Mesendoderm (in vitro differentiated cells): ENCODE measurements at regions not wholly inside any gene's neighbourhood (a gene's known extent, or its start where the extent isn't known, plus 50 kb on each side); places are given as distances from the start of the nearest gene placed in this dataset.

Source experiments
- DNase-seq: peaks from one replicate; pipeline ENCODE4 v3.0.0; 2013
- H2AK5ac ChIP-seq: 2 replicates; pipeline ENCODE4 v1.6.1; 2013; ENCODE audit warnings: low read length, inconsistent platforms
- H2BK120ac ChIP-seq: 2 replicates; pipeline ENCODE4 v1.6.1; 2013; ENCODE audit warnings: low read depth, mild to moderate bottlenecking, low read length, moderate library complexity, mixed read lengths
- H2BK15ac ChIP-seq: replicated peaks from 2 replicates; pipeline ENCODE4 v1.6.1; 2013; ENCODE audit warnings: low read depth, mild to moderate bottlenecking, moderate library complexity
- H2BK5ac ChIP-seq: 2 replicates; pipeline ENCODE4 v1.6.1; 2013; ENCODE audit warnings: low read length, inconsistent platforms
- H3K18ac ChIP-seq: 2 replicates; pipeline ENCODE4 v1.6.1; 2013; ENCODE audit warnings: mild to moderate bottlenecking, low read length, mixed read lengths
- H3K23ac ChIP-seq: one replicate; pipeline ENCODE4 v1.6.1; 2013; ENCODE audit warnings: low read length
- H3K27ac ChIP-seq: 2 replicates; pipeline ENCODE4 v1.5.1; 2013; ENCODE audit warnings: low read depth, mild to moderate bottlenecking, inconsistent platforms, low read length, moderate library complexity
- H3K27me3 ChIP-seq: 2 replicates; pipeline ENCODE4 v1.6.1; 2013; ENCODE audit warnings: low read length, control low read depth, mild to moderate bottlenecking, inconsistent platforms; ENCODE audit not compliant: insufficient read depth, poor library complexity
- H3K36me3 ChIP-seq: 2 replicates; pipeline ENCODE4 v1.6.1; 2013; ENCODE audit warnings: low read length, inconsistent platforms; ENCODE audit not compliant: control insufficient read depth, insufficient read depth
- H3K4ac ChIP-seq: one replicate; pipeline ENCODE4 v1.6.1; 2013; ENCODE audit warnings: low read depth, mild to moderate bottlenecking, low read length, moderate library complexity
- H3K4me1 ChIP-seq: 2 replicates; pipeline ENCODE4 v1.6.1; 2013; ENCODE audit warnings: low read depth, low read length, inconsistent platforms; ENCODE audit not compliant: control insufficient read depth
- H3K4me2 ChIP-seq: 2 replicates; pipeline ENCODE4 v1.6.1; 2013; ENCODE audit warnings: low read length
- H3K4me3 ChIP-seq: 2 replicates; pipeline ENCODE4 v1.5.1; 2013; ENCODE audit warnings: mild to moderate bottlenecking, low read length
- H3K56ac ChIP-seq: one replicate; pipeline ENCODE4 v1.6.1; 2013; ENCODE audit warnings: low read length
- H3K79me1 ChIP-seq: 2 replicates; pipeline ENCODE4 v1.6.1; 2013; ENCODE audit warnings: low read length, inconsistent platforms
- H3K79me2 ChIP-seq: 2 replicates; pipeline ENCODE4 v1.6.1; 2013; ENCODE audit warnings: mild to moderate bottlenecking, low read length; ENCODE audit not compliant: control insufficient read depth, insufficient read depth
- H3K9ac ChIP-seq: 2 replicates; pipeline ENCODE4 v1.6.1; 2013; ENCODE audit warnings: low read length, inconsistent platforms
- H4K5ac ChIP-seq: one replicate; pipeline ENCODE4 v1.6.1; 2013; ENCODE audit warnings: low read length
- H4K8ac ChIP-seq: one replicate; pipeline ENCODE4 v1.6.1; 2013; ENCODE audit warnings: low read depth, mild to moderate bottlenecking, control low read depth, low read length, moderate library complexity
- WGBS: extraction: QIAGEN DNeasy Blood & Tissue Kit; methylation state at CpG from one replicate; pipeline ENCODE4 v1.1.7; 2013; ENCODE audit warnings: low lambda C conversion rate, missing lambda C conversion rate; ENCODE audit not compliant: insufficient coverage; ENCODE audit errors: extremely low coverage; 5-methylcytosine and 5-hydroxymethylcytosine counted together

- no peak overlapping the region for H3K4me2 ChIP-seq
- no peak overlapping the region for H2BK120ac ChIP-seq
- H3K79me2 ChIP-seq, result no peaks in the 10 kb centered on the region
- WGBS, result no CpG with 5 or more reads among the region's 2 CpGs
- H2BK5ac ChIP-seq, result no peak overlapping the region
- no peak overlapping the region for H2BK15ac ChIP-seq
- no peaks in the 10 kb centered on the region for H3K36me3 ChIP-seq
- peak; percentile 11 for DNase-seq
- no peak overlapping the region for H2AK5ac ChIP-seq
- H3K18ac ChIP-seq, result peak overlapping the region; percentile 14
- H4K5ac ChIP-seq, result peak overlapping the region; percentile 90
- H3K56ac ChIP-seq, result no peak overlapping the region
- no peak overlapping the region for H4K8ac ChIP-seq
- H3K9ac ChIP-seq, result no peak overlapping the region
- H3K4me1 ChIP-seq, result peaks cover 6% of the 10 kb centered on the region
- H3K27me3 ChIP-seq, result no peaks in the 10 kb centered on the region
- no peak overlapping the region for H3K4ac ChIP-seq
- no peak overlapping the region for H3K23ac ChIP-seq
- no peaks in the 10 kb centered on the region for H3K79me1 ChIP-seq
- H3K4me3 ChIP-seq, result no peak overlapping the region
- no peak overlapping the region for H3K27ac ChIP-seq
Measured at GRCh38 chr6:121522265-121522664, 86.8 kb downstream of the GJA1 start.

- H2BK120ac ChIP-seq, result no peak overlapping the region
Measured at GRCh38 chr6:121522771-121523386, 87.4 kb downstream of the GJA1 start.

GRCh38 chr6:121523628-121524027, 88.2 kb downstream of the GJA1 start:
- no peaks in the 10 kb centered on the region for H3K79me1 ChIP-seq
- H2BK120ac ChIP-seq, result no peak overlapping the region
- no peaks in the 10 kb centered on the region for H3K27me3 ChIP-seq
- no peaks in the 10 kb centered on the region for H3K79me2 ChIP-seq
- H4K8ac ChIP-seq, result no peak overlapping the region
- peak overlapping the region; percentile 42 for H2BK15ac ChIP-seq
- peak overlapping the region; percentile 48 for H3K23ac ChIP-seq
- peak overlapping the region; percentile 65 for H3K56ac ChIP-seq
- H3K9ac ChIP-seq, result no peak overlapping the region
- H2AK5ac ChIP-seq, result no peak overlapping the region
- no peak overlapping the region for H3K4me2 ChIP-seq
- H3K18ac ChIP-seq, result no peak overlapping the region
- H3K4me1 ChIP-seq, result peaks cover 6% of the 10 kb centered on the region
- no peak overlapping the region for H4K5ac ChIP-seq
- WGBS, result no CpG with 5 or more reads among the region's 7 CpGs
- no peak overlapping the region for H3K27ac ChIP-seq
- no peaks in the 10 kb centered on the region for H3K36me3 ChIP-seq
- no peak overlapping the region for H3K4me3 ChIP-seq
- no peak overlapping the region for H3K4ac ChIP-seq
- no peak overlapping the region for H2BK5ac ChIP-seq
- DNase-seq, result peak; percentile 7

More at GRCh38 chr6:121522771-121523386, 87.4 kb downstream of the GJA1 start:
- H3K4me2 ChIP-seq, result no peak overlapping the region
- no peak overlapping the region for H3K56ac ChIP-seq
- H3K4me1 ChIP-seq, result peaks cover 6% of the 10 kb centered on the region
- no peak overlapping the region for H3K23ac ChIP-seq
- peak overlapping the region; percentile 20 for H3K4ac ChIP-seq
- no peaks in the 10 kb centered on the region for H3K36me3 ChIP-seq
- DNase-seq, result no peak
- no peaks in the 10 kb centered on the region for H3K79me1 ChIP-seq
- H3K79me2 ChIP-seq, result no peaks in the 10 kb centered on the region
- no peak overlapping the region for H2AK5ac ChIP-seq
- no peak overlapping the region for H2BK15ac ChIP-seq
- no peak overlapping the region for H2BK5ac ChIP-seq
- no peak overlapping the region for H3K4me3 ChIP-seq
- H4K8ac ChIP-seq, result no peak overlapping the region
- no peak overlapping the region for H3K18ac ChIP-seq
- no peak overlapping the region for H4K5ac ChIP-seq
- H3K9ac ChIP-seq, result no peak overlapping the region
- H3K27ac ChIP-seq, result no peak overlapping the region
- H3K27me3 ChIP-seq, result no peaks in the 10 kb centered on the region
- WGBS, result no CpG with 5 or more reads among the region's 3 CpGs

- Histone ChIP-seq H2BK15ac (no peak overlapping the region), H3K79me1 (no peaks in the 10 kb centered on the region), H3K4me2 (no peak overlapping the region), H2AK5ac (no peak overlapping the region), H3K9ac (no peak overlapping the region), H3K27me3 (no peaks in the 10 kb centered on the region), H3K18ac (no peak overlapping the region), H3K36me3 (no peaks in the 10 kb centered on the region), H4K8ac (no peak overlapping the region), H3K27ac (no peak overlapping the region), H3K4ac (no peak overlapping the region), H2BK120ac (no peak overlapping the region), H3K79me2 (no peaks in the 10 kb centered on the region), H3K23ac (no peak overlapping the region), H3K56ac (no peak overlapping the region), H2BK5ac (no peak overlapping the region), H4K5ac (no peak overlapping the region), H3K4me3 (no peak overlapping the region), H3K4me1 (no peaks in the 10 kb centered on the region)
- WGBS, result no CpG with 5 or more reads among the region's 1 CpG
- DNase-seq, result no peak
Measured at GRCh38 chr6:121526282-121526681, 90.8 kb downstream of the GJA1 start.

- no peak overlapping the region for H4K5ac ChIP-seq
- H3K27ac ChIP-seq, result no peak overlapping the region
- no peak overlapping the region for H4K8ac ChIP-seq
- no peaks in the 10 kb centered on the region for H3K79me1 ChIP-seq
- H2BK5ac ChIP-seq, result no peak overlapping the region
- no peak overlapping the region for H3K4me3 ChIP-seq
- H3K4me2 ChIP-seq, result no peak overlapping the region
- no peaks in the 10 kb centered on the region for H3K36me3 ChIP-seq
- H2AK5ac ChIP-seq, result no peak overlapping the region
- no peak overlapping the region for H3K4ac ChIP-seq
- H2BK120ac ChIP-seq, result no peak overlapping the region
- no peak overlapping the region for H2BK15ac ChIP-seq
- no peaks in the 10 kb centered on the region for H3K27me3 ChIP-seq
- WGBS, result no CpG with 5 or more reads among the region's 4 CpGs
- no peak overlapping the region for H3K18ac ChIP-seq
- no peak overlapping the region for H3K23ac ChIP-seq
- no peaks in the 10 kb centered on the region for H3K79me2 ChIP-seq
- no peak overlapping the region for H3K56ac ChIP-seq
- H3K9ac ChIP-seq, result no peak overlapping the region
- no peaks in the 10 kb centered on the region for H3K4me1 ChIP-seq
- peak; percentile 11 for DNase-seq
Measured at GRCh38 chr6:121531658-121532169, 96.3 kb downstream of the GJA1 start.

- Histone ChIP-seq H3K4me2 (no peak overlapping the region), H3K4me1 (no peaks in the 10 kb centered on the region), H3K23ac (no peak overlapping the region), H2AK5ac (no peak overlapping the region), H3K18ac (no peak overlapping the region), H4K5ac (no peak overlapping the region), H3K56ac (no peak overlapping the region), H3K27ac (no peak overlapping the region), H2BK120ac (no peak overlapping the region), H2BK5ac (no peak overlapping the region), H4K8ac (no peak overlapping the region), H3K79me1 (no peaks in the 10 kb centered on the region), H3K4ac (no peak overlapping the region), H2BK15ac (no peak overlapping the region), H3K9ac (no peak overlapping the region), H3K79me2 (no peaks in the 10 kb centered on the region), H3K36me3 (no peaks in the 10 kb centered on the region), H3K27me3 (no peaks in the 10 kb centered on the region), H3K4me3 (no peak overlapping the region)
- no peak for DNase-seq
- no CpG with 5 or more reads among the region's 3 CpGs for WGBS
Measured at GRCh38 chr6:121533321-121533841, 97.9 kb downstream of the GJA1 start.
